GM18508 (cell line): ENCODE measurements at regions not wholly inside any gene's neighbourhood (a gene's known extent, or its start where the extent isn't known, plus 50 kb on each side); places are given as distances from the start of the nearest gene placed in this dataset.

ENCODE experiments used
- ATAC-seq: cut with Tn5 transposase; IDR thresholded peaks from one replicate; pipeline ENCODE4 v1.9.1; 2021; ENCODE audit warnings: moderate number of reproducible peaks; ENCODE audit not compliant: insufficient read depth, unreplicated experiment

DNA sequence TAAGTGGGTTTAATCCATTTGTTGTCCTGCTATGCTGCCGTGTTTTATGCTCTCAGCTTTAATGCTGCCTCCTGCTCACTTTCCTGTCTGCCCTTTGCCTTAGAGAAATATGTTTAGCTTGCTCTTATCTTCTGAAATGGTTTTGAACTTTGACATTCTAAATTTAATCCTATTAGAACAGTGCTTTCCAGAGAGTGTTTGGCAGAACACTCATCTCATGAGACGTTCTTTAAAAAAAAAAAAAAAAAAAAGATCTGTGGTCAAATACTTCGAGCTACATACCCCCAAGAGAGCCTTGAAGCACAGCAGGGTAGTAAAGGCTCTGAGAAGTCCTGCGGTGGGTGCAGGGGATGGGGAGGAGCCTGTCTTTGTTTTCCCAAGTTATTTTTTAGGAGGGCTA is 161.3 kb downstream of the SPP2 start:
- ATAC-seq, result no peak

DNA sequence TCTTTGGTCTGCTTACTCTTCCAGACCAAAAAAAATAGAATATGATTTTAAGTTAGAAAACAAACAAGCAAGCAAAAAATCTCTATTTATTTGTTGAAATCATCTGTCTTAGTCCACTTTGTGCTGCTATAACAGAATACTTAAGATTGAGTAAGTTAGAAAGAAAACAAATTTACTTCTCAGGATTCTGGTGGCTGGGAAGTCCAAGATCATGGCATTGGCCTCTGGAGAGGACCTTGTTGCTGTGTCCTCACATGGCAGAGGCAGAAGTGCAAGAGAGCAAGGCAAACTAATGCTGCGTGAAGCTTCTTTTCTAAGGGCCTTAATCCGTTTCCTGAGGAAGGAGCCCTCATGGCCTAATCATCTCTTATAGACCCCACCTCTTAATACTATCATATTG is 156.2 kb downstream of the SPP2 start:
- no peak for ATAC-seq

DNA sequence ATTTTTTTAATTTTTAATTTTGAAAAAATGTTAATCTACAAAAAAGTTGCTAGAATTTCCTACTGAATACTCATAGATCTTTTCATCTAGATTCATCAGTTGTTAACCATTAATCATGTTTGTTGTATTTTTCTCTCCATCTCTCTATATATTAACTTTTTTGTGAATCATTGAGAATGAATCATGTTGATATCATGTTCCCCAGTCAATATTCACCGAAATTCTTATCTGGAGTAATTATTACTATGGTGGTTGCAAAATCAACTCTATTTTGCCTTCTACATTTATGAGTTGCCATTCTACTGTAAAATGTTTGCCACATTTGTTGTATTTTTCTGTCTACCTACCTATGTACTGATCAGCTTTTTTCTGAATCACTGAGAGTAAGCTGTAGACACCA is 154.0 kb downstream of the SPP2 start:
- ATAC-seq, result no peak

DNA sequence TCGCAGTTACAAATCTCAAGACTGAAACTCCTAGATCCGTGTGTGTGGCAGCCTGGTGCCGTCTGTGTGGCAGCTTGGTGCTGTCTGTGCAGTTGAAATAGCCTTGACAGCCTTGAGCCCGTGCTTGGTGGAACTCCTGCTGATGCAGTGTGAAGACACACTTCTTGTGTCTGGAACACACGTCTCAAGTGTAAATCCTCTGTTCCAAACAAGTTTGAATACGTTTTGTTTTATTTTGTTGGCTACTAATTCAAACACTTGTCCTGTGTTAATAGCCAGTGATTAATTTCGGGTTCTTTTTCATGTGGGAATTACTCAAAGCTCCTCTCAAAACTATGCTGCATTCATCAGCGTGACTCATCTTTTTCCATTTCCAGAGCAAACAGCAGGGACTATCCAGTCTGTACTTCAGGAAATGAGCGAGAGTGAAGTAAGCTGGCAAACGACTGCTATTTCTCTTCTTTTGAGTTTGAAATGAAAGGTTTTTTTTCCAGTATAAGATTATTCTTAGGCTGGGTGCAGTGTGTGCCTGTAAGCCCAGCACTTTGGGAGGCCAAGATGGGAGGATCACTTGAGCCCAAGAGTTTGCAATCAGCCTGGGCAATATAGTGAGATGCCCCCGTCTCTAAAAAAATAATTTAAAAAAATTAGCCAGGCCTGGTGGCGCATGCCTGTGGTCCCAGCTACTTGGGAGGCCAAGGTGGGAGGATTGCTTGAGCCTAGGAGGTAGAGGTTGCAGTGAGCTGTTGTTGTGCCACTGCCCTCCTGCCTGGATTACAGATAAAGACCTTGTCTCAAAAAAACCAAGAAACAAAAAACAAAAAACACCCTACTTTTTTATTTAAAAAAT is 152.9 kb downstream of the SPP2 start:
- ATAC-seq, result no peak

DNA sequence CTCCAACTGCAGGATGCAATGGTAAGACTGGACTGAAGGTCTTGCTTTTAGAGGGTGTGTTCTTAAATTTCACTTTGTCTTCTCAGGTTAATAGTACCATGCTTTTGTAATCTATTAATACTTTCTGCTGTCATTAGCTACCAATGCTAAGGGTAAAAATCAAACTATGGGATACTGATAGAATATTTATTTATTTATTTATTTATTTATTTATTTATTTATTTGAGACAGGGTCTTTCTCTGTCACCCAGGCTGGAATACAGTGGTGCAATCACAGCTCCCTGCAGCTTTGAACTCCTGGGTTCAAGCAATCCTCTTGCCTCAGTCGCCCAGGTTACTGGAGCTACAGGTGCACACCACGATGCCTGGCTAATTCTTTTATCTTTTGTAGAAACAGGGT is 152.1 kb downstream of the SPP2 start:
- no peak for ATAC-seq

DNA sequence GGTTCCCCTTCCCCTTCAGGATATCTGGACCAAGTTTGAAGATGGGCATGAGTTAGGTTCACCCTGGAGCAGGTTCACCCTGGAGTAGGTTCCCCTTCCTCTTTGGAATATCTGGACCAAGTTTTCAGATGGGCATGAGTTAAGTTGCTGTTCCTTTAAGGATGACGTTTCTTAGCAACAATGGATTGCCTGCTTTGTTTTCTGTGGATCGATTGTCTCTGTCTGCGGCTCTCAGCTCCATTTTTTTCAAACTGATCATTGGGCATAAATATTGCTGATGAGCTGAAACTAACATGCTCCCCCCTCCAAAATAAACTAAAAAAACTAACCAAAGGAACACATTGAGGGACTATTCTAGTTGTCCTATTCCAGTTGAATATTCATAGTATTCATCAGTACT is 149.5 kb downstream of the SPP2 start:
- no peak for ATAC-seq

DNA sequence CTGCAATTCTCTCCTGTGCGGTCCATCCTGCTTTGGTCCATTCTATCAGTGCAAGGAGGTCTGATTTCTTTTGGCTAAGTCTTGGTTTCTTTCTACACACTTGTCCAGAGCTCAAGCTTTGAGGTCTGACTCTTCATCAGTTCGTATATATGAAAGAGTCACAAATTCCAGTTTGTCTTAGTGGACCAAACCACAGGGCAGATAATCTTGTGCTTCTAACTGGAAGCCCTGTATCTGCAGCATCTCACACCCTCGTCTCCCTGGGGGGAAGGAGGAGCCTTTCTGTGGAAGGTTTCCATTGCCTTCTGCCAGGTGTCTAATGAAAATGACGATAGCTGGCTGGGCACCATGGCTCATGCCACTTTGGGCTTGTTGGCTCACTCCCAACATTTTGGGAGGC is 148.5 kb downstream of the SPP2 start:
- no peak for ATAC-seq

DNA sequence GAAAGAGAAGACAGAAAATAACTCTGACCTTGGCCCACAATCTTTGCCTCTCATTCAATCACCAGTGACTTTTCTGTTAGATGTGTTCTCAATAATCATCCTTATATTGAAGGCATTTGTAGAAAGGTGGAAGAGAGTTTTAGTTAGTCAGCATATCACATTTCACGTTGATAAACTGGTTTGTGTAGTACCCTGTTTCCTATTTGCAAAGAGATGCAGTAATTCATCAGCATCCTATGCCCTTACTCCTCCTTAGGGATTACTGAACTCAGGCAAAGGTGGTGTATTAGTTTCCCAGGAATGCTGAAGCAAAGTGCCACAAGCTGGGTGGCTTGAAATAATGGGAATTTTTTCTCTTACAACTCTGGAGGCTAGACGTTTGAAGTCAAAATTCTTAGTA is 145.0 kb downstream of the SPP2 start:
- ATAC-seq, result no peak

DNA sequence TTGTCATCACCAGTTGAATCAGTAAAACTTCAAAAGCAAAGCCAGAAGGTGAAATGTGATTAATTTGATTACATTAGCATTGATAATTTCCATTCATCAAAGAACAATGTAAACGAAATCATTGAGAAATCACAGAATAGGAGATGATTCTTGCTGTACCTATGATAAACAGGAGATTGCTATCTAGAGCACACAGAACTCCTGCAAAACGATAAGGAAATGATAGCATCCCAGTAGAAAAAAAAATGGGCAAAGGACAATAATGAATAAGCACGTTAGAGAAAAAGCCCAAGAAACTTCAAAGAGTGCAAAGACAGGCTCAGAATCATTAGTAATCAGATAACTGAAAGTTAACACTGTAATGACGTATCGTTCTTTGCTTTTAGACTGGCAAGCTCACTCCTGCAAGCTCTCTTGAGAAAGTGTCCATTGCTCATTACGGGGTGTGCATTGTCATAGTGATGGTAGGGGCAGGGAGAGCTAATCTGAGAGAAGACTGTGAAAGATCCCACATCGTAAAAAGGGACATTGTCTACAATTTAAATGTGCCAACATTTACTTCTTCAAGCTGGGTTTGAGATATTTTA is 143.6 kb downstream of the SPP2 start:
- ATAC-seq, result no peak

DNA sequence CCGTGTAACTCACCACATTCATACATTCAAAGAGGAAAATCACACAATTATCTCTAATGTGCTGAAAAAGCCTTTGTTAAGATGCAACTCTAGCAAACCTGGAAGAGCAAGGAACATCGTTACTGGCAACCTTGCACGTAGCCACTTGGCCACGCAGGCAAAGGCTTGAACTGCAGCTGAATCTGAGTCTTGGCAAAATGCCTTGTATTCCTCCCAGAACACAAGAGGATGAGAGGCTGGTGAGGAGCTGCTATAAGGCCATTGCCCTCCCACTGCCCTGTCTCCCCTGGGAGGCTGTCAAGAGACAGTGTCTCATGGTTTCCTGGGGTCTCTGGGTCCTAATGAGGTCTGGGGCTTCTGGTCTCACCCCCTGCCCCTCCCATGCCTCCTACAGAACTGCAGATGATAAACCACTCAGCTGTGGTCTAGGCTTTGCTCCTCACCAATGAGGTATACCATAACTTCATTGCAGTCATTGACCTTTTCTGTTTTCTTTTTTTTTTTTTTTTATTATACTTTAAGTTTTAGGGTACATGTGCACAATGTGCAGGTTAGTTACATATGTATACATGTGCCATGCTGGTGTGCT is 141.4 kb downstream of the SPP2 start:
- no peak for ATAC-seq

DNA sequence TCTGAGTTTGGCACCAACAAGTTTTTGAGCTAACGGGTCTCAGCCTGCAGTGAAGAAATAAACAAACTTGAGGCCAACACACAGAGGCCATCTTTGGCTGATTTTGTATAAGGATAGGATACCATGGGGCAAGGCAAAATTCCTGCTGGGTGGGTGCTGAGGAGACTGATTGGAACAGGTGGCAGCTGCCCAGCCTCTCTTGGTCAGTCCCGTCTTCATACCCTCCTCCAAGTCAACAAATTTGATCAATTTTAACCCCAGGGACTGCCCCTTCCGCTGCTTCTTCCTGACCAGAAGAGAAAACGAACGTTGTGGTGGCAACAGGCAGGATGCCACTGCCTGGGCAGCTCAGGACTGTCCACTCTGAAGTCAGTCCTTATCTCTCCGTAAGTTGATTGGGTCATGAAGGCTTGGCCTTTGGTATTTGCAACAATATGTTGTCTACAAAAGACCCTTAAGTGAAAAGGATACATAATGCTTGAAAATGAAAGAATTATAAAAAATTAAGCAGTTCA is 139.3 kb downstream of the SPP2 start:
- ATAC-seq, result no peak

DNA sequence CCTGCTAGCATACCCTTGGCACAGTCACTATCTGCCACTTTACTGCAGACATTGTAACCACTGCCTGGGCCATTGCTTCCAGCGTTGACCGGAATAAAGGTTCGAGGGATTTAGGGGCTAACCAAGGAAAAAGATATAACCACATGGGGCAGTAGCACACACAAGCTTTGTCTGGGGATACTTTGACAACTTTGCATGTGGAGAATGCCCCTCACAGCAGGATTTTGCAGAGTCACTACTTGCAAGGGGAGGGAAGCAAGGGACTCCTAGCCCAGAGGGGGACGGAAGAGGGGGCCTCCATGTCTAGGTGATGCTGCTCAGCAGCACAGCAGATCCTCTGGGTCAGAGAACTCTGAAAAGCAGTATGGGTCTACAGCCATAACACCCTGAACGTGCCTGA is 138.7 kb downstream of the SPP2 start:
- no peak for ATAC-seq

DNA sequence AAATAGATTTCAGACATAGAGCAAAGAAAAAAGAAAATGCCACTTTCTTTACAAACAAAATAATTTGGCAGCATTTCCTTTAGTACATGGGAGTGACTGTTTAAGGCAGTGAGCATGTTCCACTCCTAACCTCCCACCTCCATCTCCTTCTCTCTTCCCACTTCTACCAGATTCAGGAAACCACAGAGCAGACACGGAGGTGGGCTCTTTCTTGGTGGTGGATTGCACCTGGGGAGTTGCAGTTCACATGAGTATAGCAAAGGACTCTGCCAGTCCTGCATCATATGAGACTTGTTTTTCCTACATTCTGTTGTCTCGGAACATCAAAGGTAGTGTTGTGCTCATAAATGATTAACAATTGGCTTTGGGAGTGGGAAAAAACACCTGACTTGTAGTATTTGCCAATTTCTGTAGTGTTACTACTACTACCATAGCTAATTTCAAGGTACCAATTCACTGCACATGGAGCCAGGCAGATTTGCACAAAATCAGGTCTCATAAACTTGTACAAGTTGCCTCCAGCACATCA is 137.2 kb downstream of the SPP2 start:
- ATAC-seq, result no peak

DNA sequence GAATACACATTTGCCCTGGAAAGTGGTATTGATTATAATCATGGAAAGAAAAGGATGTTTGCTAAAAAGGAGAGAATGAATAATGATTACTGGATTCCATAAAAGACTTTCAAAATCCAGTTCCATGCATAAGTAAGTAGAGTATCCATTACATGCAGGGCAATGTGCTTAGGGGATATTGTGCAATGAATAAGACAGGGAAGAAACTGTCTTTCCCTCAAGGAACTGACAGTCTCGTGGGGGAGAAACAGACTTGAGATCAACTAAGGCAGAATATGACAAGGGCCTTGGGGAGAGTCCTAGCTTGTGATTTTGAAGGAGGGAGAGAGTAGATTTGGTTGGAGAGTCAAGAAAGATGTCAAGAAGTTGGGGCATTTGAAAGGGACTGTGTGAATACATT is 130.6 kb downstream of the SPP2 start:
- ATAC-seq, result no peak

DNA sequence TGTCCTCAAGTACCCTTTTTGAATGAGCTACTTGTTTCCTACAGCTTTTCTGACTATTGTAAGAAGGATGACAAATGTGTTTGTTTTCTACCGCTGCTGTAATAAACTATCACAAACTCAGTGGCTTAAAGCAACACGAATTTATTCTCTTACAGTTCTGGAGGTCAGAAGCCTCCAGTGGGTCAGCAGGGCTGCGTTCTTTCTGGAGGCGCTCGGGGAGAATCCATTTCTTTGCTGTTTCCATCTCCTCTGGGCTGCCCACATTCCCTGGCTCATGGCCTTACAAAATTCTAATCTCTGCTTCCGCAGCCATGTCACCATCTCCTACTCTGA is 128.5 kb downstream of the SPP2 start:
- no peak for ATAC-seq

DNA sequence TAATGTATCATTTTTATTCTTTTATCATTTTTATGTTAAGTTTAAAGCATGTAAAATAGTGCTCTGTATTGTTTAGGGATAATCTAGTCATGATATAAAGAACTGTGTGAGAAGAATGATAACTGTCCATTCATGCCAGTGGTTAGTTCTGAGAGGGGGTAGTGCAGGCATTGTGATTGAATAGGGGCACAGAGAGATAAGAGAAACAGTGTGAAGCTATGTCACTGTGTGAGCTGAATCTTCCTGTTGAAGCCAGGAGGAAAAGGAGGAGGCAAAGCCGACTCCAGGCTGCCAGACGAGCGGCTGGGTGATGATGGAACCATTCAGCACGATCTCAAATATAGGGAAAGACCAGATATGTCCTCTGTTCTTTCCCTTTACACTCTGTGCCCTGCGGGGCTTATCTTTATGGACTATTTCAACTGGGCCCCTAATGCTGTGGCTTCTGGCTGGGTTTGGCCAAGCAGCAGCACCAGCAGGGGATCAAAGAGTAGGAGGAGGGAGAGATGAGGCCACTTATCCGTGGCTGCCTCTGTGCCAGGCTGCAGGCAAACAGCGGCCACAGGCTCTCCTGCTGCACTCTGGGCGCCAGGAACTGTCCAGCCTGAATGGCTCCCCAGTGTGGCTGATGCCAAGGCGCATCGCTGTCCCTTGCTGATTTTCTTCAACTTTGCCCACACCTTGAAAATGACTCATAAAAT is 128.0 kb downstream of the SPP2 start:
- no peak for ATAC-seq

DNA sequence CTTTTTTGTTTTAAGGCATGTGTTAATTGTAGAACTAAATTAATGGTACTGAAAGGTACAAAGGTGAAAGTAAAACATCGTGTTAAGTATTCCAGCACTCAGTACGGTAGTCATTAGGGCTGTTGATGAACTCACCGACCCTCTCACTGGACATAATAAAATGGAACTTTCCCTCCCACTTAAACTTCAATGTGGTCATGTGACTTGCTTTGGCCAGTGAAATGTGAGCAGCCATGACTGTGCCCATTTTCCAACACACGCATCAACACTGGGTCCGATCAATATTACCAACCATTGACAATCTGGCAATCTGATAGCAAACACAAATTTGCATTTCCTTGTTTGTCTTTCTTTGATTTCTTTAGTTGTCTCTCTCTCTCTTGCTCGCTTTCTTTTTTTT is 125.1 kb downstream of the SPP2 start:
- ATAC-seq, result no peak

DNA sequence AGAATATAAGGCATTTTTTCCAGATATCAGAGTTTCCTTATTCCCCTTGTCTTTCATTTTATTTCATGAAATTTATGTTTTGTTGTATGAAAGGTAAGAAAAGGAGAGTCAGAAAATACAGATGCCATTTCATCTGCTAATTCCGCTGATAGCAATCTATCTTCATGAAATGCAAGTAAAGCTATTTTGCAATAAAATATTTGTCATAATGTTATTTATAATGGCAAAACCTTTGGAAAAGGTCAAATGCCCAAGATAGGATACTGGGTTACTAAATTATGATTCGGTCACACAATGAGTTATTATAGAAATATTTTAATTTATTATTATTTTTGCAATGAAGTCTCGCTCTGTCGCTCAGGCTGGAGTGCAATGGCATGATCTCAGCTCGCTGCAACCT is 124.2 kb downstream of the SPP2 start:
- no peak for ATAC-seq

DNA sequence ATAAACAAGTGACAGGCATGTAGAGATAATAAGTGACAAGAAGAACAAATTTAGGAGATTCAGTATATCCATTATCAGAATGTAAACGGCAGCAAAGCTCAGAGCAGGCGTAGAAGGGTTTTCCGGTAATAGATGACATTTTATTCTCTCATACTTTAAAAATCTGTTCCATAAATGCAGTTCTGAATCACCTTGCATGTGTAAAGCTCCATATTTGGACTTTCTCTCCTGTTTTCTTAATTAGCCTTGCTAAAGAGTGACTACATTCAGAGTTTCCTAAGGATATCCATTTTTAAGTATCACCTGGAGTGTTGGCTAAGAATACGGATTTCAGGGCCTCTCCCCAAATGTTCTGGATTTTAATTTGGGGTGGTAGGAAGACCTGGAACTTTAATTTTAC is 122.0 kb downstream of the SPP2 start:
- ATAC-seq, result no peak

DNA sequence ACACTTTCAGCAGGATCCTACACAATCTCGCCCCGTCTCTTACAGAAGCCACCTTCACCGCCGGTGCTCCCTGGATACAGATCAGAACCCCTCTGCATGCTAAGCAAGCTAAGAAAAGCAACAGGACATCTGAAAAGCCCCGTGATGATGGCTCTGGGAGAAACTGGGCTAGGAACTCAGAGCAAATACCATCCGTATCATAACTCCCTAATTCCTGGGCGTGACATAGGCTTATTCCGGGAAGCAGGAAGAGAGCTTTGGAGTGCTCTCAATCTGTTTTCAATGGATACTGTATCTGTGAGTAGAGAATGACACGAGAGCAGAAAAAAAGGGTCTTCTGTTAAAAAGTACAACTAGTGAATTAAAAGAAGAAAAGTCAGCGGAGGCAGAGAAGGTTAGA is 121.6 kb downstream of the SPP2 start:
- no peak for ATAC-seq

DNA sequence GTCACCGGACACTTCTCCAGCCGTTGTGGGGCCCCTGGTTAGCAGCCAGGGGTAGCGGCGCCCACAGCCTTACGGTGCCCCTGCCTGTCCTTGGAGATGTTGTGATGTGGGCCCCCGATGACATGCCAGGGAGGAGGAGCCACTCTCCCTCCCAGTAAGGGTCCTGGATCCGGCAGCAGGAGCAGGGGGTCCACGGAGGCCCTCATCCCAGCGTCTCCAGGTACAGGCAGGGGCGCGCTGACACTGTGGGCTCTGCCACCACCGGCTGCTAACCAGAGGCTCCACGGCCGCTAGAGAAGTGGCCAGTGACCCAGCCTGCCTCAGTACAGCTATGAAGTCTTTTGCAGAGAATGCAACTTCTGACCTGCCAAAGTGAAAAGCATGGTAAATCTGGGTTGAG is 121.2 kb downstream of the SPP2 start:
- no peak for ATAC-seq
